DOHH2 (cell line): ENCODE measurements at regions not wholly inside any gene's neighbourhood (a gene's known extent, or its start where the extent isn't known, plus 50 kb on each side); places are given as distances from the start of the nearest gene placed in this dataset.
A peak's percentile ranks its signal among the peaks of the same experiment; 100 is the strongest.

Source experiments
- H3F3A ChIP-seq: fragments of 200-600 bp; sonication (generic), shearing (Covaris generic); 2 replicates; pipeline ENCODE4 v1.6.0; 2016; ENCODE audit warnings: antibody characterized with exemption, mild to moderate bottlenecking; ENCODE audit not compliant: control insufficient read depth, insufficient read depth
- H3K27ac ChIP-seq: fragments of 200-600 bp; sonication (generic); 2 replicates; pipeline ENCODE4 v1.5.1; 2014; ENCODE audit warnings: low read depth, mild to moderate bottlenecking, low read length, moderate library complexity
- H3K27me3 ChIP-seq: fragments of 200-600 bp; sonication (generic); 2 replicates; pipeline ENCODE4 v1.6.1; 2014; ENCODE audit warnings: mild to moderate bottlenecking, low read length, mixed read lengths; ENCODE audit not compliant: control insufficient read depth
- H3K36me3 ChIP-seq: fragments of 200-600 bp; sonication (generic); 2 replicates; pipeline ENCODE4 v1.6.1; 2014; ENCODE audit warnings: mild to moderate bottlenecking, low read length, moderate library complexity, mixed read lengths; ENCODE audit not compliant: control insufficient read depth
- H3K4me1 ChIP-seq: fragments of 200-600 bp; sonication (generic); 2 replicates; pipeline ENCODE4 v1.6.1; 2014; ENCODE audit warnings: mild to moderate bottlenecking, low read length, mixed read lengths; ENCODE audit not compliant: control insufficient read depth
- H3K4me2 ChIP-seq: fragments of 200-600 bp; sonication (generic); 2 replicates; pipeline ENCODE4 v1.6.0; 2014; ENCODE audit warnings: mild to moderate bottlenecking, low read length, moderate library complexity
- H3K4me3 ChIP-seq: fragments of 200-600 bp; sonication (generic); 2 replicates; pipeline ENCODE4 v1.5.1; 2014; ENCODE audit warnings: mild to moderate bottlenecking, low read length, mixed read lengths
- H3K79me2 ChIP-seq: fragments of 200-600 bp; sonication (generic); 2 replicates; pipeline ENCODE4 v1.6.1; 2014; ENCODE audit warnings: mild to moderate bottlenecking, low read length, mixed read lengths; ENCODE audit not compliant: control insufficient read depth
- H3K9me2 ChIP-seq: fragments of 200-600 bp; sonication (generic); replicated peaks from 2 replicates; pipeline ENCODE4 v1.6.1; 2014; ENCODE audit warnings: mild to moderate bottlenecking, low read length, mixed read lengths; ENCODE audit not compliant: control insufficient read depth
- H3K9me3 ChIP-seq: fragments of 200-600 bp; sonication (generic); 2 replicates; pipeline ENCODE4 v1.6.1; 2014; ENCODE audit warnings: antibody characterized with exemption, low read length, mixed read lengths; ENCODE audit not compliant: control insufficient read depth, insufficient read depth
- H4K20me1 ChIP-seq: fragments of 200-600 bp; sonication (generic); 2 replicates; pipeline ENCODE4 v1.6.0; 2014; ENCODE audit warnings: low read depth, mild to moderate bottlenecking, antibody characterized with exemption, low read length, moderate library complexity; ENCODE audit not compliant: control insufficient read depth, insufficient read depth
- EZH2phosphoT487 ChIP-seq: fragments of 200-600 bp; sonication (generic); IDR thresholded peaks from 2 replicates; pipeline ENCODE4 v1.6.1; 2017; ENCODE audit warnings: borderline replicate concordance, mild to moderate bottlenecking, antibody characterized with exemption, low read length, moderate library complexity, mixed read lengths
- TF ChIP-seq, protein P1 (sequence below): fragments of 200-600 bp; sonication (generic); IDR thresholded peaks from one replicate; pipeline ENCODE4 v1.5.1; 2014; ENCODE audit warnings: antibody characterized with exemption, mild to moderate bottlenecking, low read depth, low read length; ENCODE audit not compliant: poor library complexity, severe bottlenecking

DNA sequence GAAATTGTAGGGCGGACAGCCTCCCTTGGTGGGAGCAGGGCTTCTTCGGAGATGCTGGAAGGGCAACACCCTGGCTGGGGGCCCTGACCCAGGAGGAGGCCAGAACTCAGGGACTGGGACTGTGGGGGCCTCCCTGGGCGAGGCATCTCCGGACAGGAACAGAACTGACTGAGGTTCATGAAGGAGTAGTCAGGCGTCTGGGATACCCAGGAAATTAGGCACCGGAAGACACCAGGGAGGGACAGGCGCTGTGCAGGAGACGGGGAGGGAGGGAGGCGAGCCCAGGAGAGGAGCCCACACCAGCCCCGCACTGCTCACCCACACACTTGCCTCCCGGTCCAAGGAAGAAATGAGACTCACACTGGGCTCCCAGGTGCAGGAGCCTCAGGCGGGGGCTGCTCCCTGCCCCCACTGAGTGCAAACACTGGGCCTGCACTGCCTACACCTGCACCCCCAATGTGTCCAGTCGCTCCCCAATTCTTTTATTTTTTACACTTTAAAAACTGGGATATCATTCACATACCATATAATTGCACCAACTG, 262.6 kb upstream of the SFSWAP start:
- H3K4me2 ChIP-seq, result no peak overlapping the region
- no peaks in the 10 kb centered on the region for H3K4me1 ChIP-seq
- H4K20me1 ChIP-seq, result no peaks in the 10 kb centered on the region
- peaks cover 7% of the 10 kb centered on the region for H3K27me3 ChIP-seq
- no peaks in the 10 kb centered on the region for H3K9me3 ChIP-seq
- H3K36me3 ChIP-seq, result no peaks in the 10 kb centered on the region
- H3F3A ChIP-seq, result no peaks in the 10 kb centered on the region
- no peak for TF ChIP-seq EZH2phosphoT487
- TF ChIP-seq, protein P1, sequence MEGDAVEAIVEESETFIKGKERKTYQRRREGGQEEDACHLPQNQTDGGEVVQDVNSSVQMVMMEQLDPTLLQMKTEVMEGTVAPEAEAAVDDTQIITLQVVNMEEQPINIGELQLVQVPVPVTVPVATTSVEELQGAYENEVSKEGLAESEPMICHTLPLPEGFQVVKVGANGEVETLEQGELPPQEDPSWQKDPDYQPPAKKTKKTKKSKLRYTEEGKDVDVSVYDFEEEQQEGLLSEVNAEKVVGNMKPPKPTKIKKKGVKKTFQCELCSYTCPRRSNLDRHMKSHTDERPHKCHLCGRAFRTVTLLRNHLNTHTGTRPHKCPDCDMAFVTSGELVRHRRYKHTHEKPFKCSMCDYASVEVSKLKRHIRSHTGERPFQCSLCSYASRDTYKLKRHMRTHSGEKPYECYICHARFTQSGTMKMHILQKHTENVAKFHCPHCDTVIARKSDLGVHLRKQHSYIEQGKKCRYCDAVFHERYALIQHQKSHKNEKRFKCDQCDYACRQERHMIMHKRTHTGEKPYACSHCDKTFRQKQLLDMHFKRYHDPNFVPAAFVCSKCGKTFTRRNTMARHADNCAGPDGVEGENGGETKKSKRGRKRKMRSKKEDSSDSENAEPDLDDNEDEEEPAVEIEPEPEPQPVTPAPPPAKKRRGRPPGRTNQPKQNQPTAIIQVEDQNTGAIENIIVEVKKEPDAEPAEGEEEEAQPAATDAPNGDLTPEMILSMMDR, result no peak
- no peaks in the 10 kb centered on the region for H3K9me2 ChIP-seq
- H3K79me2 ChIP-seq, result no peaks in the 10 kb centered on the region
- no peak overlapping the region for H3K27ac ChIP-seq
- no peak overlapping the region for H3K4me3 ChIP-seq

DNA sequence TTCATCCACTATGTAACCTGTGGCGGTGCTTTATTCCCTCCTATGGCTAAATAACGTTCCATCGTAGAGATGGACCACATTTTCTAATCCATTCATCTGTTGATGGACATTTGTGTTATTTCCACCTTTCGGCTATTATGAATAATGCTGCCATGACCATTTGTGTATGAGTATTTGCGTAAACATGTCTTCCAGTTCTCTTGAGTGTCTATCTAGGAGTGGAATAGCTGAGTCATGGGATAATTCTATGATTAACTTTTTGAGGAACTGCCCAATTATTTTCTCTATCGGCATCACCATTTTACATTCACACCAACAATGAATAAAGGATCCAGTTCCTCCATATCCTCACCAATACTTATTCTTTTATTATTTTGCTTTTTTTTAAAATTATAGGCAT, 261.9 kb upstream of the SFSWAP start:
- Histone ChIP-seq H3K9me3 (no peaks in the 10 kb centered on the region), H3K79me2 (no peaks in the 10 kb centered on the region), H3K4me2 (no peak overlapping the region), H3K4me3 (no peak overlapping the region), H3K9me2 (no peaks in the 10 kb centered on the region), H4K20me1 (no peaks in the 10 kb centered on the region), H3K36me3 (no peaks in the 10 kb centered on the region), H3K27me3 (peaks cover 7% of the 10 kb centered on the region), H3K27ac (no peak overlapping the region), H3F3A (no peaks in the 10 kb centered on the region), H3K4me1 (no peaks in the 10 kb centered on the region)
- no peak for TF ChIP-seq EZH2phosphoT487

DNA sequence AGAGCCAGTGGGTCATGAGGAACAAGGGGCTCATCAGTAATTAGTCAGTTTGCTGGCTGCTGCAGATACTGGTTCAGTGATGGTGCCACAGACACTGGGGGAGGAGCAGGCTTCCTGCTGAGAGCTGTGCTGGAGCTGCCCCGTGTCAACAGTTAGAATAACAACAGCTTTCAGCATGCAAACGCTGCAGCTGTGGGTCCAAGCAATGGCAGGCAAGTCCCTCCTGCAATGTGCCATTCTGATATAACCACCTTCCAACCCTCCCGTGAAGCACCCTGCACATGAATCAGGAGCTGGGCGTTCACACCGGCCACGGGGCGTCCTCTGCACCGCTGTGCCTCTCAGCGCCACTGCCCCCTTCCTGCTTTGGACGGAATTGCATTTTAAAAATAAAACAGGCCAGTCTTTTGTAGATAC, 258.4 kb upstream of the SFSWAP start:
- Histone ChIP-seq H3K9me3 (no peaks in the 10 kb centered on the region), H3K27ac (no peak overlapping the region), H3K4me3 (no peak overlapping the region)

DNA sequence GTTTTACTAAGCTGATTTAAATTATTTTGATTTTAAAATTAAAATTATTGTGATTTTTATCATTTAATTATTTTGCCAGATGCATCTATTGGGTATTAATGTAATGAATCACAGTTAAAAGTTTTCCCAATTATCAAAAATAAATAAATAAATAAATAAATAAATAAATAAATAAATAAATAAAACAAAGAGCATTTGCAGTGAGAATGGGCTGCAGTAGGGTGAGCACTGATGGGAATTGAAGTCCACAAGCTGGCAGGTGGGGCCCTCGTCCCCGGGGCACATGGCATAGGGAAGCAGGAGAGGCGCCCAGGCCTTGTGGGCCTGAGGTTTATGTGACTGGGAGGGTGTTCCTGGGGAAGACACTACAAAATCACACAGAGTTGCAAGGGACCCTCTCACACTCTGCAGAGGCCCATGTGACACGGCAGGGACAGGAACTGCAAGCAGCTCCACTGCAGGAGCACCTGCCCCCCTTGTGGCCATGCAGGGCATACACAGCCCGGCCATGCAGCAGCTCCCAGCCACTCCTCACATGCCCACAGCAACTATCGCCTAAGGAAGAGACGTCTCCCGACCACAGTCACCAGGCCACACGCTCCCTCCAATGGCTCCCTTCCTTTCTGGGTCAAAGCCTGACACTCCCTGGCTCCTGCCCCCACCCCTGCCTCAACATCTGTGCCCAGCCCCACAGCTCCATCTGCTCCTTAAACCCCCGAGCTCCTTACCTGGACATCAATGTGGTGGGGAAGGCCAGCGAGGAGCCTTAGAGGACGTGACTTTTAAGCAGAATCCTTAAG, 256.3 kb upstream of the SFSWAP start:
- Histone ChIP-seq H3K4me3 (no peak overlapping the region), H3K4me2 (no peak overlapping the region), H3K36me3 (no peaks in the 10 kb centered on the region), H4K20me1 (no peaks in the 10 kb centered on the region), H3K27ac (no peak overlapping the region), H3K79me2 (no peaks in the 10 kb centered on the region), H3K9me2 (no peaks in the 10 kb centered on the region), H3F3A (no peaks in the 10 kb centered on the region), H3K27me3 (peaks cover 7% of the 10 kb centered on the region), H3K4me1 (no peaks in the 10 kb centered on the region), H3K9me3 (no peaks in the 10 kb centered on the region)
- TF ChIP-seq, protein P1, result peak; percentile 67
- TF ChIP-seq EZH2phosphoT487, result no peak

More for the DNA sequence above, 258.4 kb upstream of the SFSWAP start:
- no peaks in the 10 kb centered on the region for H3F3A ChIP-seq
- no peaks in the 10 kb centered on the region for H3K36me3 ChIP-seq
- no peaks in the 10 kb centered on the region for H3K9me2 ChIP-seq
- H3K4me1 ChIP-seq, result no peaks in the 10 kb centered on the region
- no peaks in the 10 kb centered on the region for H3K79me2 ChIP-seq
- H3K27me3 ChIP-seq, result peaks cover 7% of the 10 kb centered on the region
- H4K20me1 ChIP-seq, result no peaks in the 10 kb centered on the region
- TF ChIP-seq, protein P1, result peak; percentile 67
- TF ChIP-seq EZH2phosphoT487, result no peak
- H3K4me2 ChIP-seq, result no peak overlapping the region
